GM21390 (cell line): ENCODE measurements at regions not wholly inside any gene's neighbourhood (a gene's known extent, or its start where the extent isn't known, plus 50 kb on each side); places are given as distances from the start of the nearest gene placed in this dataset.

Experiments used
- ATAC-seq: cut with Tn5 transposase; IDR thresholded peaks from one replicate; pipeline ENCODE4 v1.9.1; 2021; ENCODE audit not compliant: unreplicated experiment

- ATAC-seq = no peak
Measured at GRCh38 chr20:48196001-48196400, 410.7 kb upstream of the SULF2 start.

DNA sequence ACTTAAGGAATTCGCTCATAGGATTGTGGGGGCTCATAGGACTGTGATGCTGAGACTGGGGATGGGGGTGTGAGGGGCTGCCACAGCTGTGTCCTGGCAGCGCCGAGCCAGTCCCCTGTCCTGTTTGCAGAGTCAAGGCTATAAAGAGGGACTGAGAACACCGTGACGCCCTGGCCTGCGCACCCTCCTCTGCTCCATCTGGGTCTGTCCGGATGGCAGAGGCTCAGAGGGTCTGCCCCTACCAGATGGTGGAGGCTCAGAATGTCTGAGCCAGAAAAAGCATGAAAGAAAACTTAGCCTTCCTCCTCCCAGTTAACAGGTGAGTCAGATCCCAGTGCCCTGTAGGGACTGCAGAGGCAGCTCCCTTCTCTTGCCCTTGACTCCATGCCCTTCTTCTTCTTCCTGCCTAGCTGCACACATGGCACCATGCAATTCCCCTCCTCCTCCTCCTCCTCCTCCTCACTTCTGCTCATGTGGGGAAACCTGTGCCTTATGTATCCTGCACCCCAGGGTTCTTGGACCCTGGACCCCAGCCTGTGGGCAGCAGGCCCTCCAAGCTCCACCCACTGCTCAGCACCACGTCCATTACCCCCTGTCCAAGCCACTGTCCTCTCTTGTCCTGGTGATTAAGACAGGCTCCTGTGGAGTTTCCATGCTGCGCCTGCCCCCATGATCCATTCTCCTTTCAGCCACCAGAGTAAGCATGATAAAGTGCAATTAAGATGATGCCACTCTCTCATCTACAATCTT lies 410.0 kb upstream of the SULF2 start:
- no peak for ATAC-seq

DNA sequence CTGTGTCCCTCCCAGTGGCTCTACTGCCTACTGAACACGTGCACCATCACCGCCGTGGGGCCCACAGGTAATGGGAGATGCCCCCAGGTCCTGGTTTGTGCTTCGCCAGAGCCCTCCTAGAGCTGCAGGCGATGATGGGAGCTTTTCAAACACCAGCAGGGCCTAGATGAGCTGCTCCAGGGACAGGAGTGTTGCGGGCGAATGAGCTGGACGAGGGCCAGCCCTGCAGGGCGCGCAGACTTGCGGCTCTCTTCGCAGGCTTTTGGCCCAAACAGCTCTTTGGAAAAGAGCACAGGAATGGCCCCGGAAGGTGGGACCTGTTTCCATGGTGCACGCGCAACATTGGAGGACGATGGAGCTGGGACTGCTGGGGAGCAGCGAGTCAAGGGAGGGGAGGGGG lies 409.3 kb upstream of the SULF2 start:
- no peak for ATAC-seq

DNA sequence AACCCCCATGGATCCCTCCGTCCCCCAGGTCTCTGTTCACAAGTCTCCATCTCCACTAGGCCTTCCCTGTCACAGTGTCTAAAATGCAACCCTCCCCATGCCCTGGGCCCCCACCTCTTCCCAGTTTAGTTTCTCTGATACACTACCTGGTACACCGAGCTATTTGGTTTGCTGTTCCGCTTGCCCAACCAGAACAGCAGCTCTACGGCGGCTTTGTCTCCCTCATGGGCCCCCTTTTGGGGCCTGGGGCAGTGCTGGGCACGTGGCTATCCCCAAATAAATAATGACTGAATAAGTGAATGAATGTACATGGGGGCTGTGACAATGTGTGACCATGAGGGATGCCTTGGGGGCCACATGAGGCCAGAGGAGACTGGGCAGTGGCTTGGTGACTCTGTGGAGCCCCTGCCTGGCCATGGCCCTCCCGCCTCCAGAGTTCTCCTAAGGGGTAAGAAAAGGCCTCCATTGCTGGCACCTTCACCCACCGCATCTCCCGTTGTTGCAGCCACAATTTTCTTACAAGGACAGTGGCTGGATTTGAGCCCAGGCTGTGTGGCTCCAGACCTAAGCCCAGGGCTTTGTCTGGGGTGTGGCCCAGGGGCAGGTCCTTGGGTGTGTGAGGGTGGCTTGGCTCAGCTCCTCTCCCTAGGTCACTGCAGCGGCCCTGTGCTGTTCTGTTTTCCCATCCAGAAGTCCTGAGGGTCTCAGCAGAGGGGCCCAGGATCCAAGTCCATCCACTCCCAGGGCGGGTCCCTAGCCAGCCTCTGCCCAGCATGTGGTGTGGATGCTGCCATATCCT lies 408.5 kb upstream of the SULF2 start:
- no peak for ATAC-seq

- no peak for ATAC-seq
Measured at GRCh38 chr20:48192109-48192508, 406.8 kb upstream of the SULF2 start.

GRCh38 chr20:48191200-48191599 lies 405.9 kb upstream of the SULF2 start:
- no peak for ATAC-seq

GRCh38 chr20:48190757-48191156 lies 405.5 kb upstream of the SULF2 start:
- ATAC-seq = no peak

- no peak for ATAC-seq
Measured at GRCh38 chr20:48189181-48189580, 403.9 kb upstream of the SULF2 start.

GRCh38 chr20:48187851-48188250 lies 402.6 kb upstream of the SULF2 start:
- ATAC-seq = no peak

DNA sequence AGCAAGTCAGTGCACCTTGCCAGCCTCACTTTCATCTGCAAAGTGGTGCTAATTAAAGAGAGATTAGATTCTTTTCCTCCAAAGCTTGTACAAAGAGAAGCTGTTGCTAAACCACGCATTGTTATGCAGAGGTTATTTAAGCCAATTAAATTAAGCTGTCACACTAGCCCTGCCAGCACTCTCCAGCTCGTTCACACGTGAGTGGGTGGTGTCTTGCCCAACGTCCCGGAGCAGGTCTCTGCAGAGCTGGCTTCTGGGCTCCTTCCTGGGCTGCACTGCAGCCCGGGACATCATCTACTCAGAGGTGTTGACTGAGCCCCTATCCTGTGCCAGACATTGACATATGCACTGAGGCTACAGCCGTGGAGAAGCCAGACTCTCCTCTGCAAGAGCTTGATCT lies 401.6 kb upstream of the SULF2 start:
- ATAC-seq = no peak

DNA sequence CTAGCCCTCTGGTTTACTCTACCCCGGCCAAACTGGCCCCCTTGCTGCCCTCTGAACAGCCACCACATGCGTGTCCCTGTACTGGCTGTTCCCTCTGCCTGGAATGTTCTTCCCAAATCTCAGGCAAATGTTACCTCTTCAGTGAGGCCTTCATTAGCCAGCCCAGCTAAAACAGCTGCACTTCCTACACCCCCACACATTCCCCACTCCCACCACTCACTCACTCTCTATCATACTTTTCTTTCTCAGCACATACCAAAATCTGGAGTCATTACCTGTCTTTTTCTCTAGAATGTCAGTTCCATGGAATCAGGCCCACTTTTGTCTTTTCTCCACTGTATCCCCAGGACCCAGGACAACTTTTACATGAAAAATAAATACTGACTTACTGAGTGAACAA lies 401.2 kb upstream of the SULF2 start:
- ATAC-seq = no peak

DNA sequence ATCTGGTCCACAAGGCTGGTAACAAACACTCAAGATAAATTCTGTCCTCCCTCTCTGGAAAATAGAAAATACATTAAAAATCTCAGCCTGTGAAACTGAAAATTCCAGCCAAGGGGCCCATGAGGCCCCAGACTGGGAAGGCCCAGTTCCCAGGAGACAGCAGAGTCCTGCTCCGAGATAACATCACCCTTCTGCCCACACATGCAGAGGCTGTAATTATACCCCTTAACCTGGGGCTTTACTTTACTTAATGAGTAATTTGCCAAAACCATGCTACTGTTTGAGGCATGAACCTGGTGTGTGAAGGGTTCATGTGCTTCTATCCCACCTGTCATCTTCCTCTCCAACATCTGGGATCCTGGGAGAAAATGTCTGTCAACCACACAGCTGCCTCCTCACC lies 398.9 kb upstream of the SULF2 start:
- ATAC-seq = no peak

DNA sequence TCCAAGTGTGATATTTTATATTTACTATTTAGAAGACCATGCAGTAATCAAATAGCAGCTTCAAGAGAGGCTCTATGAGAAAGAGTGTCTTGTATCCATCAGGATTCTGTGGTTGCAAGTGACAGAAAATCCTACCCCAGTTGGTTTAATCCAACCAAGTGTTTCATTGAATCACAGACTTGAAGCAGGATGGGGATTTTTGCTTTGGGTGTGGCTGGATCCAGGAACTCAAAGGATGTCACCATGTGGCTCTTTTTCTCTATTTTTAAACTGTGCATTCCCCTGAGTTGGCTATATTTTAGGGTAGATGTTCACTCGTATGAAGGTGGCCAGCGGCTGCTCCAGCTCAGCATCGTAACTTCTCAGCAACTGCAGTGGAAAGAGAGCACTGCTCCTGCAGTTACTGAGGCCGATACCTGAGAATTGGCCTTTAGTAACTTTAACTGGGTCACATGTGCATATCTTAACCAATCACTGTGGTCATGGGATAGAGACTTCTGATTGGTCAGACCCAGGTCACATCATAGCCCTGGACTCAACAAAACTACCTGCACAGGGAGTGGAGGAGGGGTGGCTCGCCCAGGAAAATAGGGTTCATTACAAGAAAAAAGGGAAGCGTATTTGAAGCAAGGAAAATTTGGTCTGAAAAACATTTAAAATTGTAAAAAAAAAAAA lies 396.1 kb upstream of the SULF2 start:
- ATAC-seq = no peak

DNA sequence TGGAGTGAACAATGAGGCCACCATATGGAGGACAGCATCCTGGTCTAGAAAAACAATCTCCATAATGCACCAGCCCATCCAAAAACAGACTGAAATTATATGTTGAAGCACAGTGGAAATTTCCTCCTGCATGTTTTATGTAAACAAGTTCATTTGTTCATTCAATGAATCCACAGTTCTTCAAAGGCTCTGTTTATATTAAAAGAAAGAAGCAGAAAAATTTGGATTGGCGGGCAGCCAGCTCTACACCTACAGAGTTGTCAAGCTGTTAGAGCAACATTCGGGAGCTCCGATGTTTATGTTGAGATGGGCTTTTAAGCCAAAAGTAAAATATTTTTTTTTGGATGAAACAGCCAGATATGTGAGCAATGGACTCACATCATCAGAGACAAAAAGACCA lies 395.3 kb upstream of the SULF2 start:
- ATAC-seq = no peak

DNA sequence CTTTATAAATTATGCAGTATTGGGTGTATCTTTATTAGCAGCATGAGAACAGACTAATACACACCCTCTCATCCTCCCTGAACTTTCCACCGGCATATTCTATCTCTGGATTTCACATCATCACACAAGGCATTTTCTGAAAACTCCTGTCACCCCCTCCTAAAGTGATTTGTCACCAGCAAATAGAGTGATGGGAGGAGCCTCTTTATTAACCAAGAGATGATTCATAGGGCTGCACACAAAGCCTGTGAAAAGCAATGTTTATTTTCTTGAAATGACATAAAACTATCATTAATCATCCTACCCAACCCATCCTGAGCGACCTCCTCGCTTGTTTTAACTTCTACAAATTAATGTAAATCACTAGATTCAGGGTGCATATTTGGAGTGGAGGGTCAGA lies 394.7 kb upstream of the SULF2 start:
- no peak for ATAC-seq

- ATAC-seq = no peak
Measured at GRCh38 chr20:48178633-48179032, 393.4 kb upstream of the SULF2 start.

DNA sequence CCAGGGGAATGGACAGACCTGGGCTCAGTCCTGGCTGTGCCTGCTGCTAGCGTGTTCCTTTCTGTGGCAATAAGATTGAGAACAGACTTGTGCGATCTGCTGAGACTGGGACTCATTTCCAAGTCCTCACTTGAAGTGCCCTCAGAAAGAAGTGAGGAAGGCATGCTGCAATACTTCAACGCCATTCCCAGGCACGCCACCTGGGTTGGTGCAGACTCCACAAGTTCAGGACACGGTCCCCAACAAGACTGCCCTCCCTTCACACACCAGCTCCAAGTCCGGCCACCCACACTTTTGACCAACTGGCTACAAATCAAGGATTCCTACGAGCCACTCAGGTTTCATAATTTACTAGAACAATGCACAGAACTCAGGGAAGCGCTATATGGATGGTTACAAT lies 391.8 kb upstream of the SULF2 start:
- ATAC-seq = no peak

GRCh38 chr20:48176139-48176538 lies 390.9 kb upstream of the SULF2 start:
- ATAC-seq = no peak

DNA sequence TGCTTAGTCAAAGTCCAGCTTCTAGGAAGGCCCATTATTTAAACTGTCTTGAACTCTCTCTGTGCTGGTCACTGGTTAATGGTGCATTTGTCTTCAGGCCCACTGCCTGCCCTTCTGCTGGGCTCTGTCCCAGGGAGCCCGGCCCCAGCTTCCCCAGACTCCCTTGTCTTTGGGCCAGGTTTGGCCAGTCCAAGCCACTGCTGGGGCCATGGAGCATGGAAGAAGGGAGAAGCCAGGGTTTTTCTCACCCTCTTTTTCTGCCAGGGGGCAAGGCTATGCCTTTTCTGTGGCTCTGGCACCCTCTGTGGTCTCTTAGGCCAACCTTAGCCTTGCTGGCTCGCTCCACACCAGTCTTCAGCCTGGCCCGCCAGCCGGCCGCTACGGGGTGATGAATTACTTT lies 390.0 kb upstream of the SULF2 start:
- ATAC-seq = no peak

GRCh38 chr20:48172357-48172702 lies 387.0 kb upstream of the SULF2 start:
- no peak for ATAC-seq

DNA sequence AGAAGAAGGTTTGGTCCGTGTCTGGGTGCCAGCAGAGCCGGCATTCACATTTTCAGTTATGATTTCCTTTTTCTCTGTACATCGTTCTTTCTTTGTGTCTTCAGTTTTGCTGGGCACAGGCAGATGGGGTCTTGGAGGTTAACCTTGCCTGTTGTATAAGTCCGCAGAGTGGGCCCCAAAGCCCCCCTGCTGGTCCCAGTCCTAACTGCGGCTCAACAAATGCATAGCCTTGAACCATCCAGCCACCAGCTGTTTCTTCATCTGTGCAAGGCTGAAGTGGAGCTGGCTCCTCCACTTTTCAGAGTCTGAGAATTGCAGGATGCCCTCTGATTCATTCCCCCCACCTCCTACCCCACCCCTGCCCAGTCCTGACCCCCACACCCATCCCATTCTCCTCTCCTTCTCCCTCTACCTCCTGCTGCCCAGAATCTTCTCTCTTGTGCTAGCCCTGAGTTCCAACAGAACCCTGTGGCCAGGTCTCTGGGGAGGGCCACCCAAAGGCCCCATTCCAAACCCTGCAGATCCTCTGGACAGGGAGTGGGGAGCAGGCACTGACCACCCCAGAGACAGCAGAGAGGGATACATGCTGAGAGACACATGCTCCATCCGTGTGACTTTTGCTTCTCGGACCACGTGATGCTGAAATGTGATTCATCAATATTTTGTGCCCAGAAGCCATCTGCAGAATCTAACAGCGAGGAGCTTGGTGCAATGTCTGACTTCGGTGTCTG lies 386.5 kb upstream of the SULF2 start:
- no peak for ATAC-seq
